ENCODE measurements at regions not wholly inside any gene's neighbourhood (a gene's known extent, or its start where the extent isn't known, plus 50 kb on each side); places are given as distances from the start of the nearest gene placed in this dataset.
"Not testable (repeated sequence)": the region's sequence is repeated elsewhere in the genome, so short reads cannot be mapped to it uniquely, and the experiment has no call there.

DNA sequence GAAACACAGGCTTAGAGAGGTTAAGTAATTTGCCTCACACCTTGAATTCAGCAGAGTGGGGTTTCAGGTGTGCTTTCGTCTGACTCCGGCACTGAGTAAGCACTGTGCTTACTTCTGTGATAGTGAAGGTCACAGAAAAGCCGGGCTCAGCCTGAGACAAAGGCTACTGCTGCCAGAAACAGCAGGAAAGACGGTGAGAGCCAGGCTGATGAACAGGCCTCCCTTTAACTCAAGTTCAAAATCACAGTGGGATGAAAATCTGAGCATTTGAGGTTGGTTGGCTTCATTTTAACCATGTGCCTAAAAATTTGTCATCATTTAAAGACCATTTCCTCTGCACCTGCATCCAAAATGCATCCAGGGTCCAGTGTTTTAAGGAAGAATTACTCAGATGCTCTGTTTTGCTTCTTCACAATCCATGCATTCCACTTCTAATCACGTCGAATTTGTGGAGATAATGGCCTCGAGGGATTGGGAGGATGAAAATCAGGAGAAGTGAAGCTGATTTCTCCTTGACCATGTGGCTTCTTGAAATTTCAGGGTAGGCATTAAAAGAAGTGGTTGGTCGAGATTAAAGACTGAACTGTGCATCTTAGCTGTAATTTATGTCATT is 121.2 kb upstream of the LNX1 start:
- DNase-seq = no peak

DNA sequence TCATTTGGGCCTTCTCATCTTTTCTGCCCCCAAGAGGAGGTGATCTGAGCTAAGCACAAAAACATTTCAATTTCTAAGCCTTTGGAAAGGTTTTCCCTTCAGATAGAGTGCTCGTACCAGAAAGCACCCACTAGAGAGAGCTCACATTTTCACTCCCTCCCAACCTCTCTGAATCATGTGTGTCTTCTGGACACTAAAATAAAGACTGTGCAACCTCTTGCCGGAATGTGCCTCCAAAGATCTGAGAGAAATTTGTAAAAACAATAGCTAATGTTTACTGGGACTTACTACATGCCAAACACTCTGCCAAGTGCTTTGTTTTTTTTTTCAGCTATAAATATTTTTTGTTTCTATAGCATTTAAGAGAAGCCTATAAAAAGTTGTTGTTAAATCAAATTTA is 120.6 kb upstream of the LNX1 start:
- no peak for DNase-seq

DNA sequence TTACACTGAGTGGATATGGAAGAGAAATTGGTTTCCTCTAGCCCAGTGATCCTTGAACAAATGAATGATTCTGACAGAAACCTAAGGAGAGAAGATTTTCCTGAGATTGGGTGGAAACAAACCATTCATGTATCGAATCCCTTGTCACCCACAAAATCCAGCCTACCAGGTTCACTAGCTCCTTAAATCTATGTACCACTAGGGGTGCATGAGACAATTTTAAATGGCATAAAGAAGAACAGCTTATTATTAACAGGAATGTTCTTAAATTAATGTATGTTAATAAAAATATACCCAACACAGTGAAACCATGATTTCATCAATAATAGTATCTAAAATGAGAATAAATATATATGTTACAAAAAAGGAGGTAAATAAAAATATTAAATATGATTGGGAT is 118.4 kb upstream of the LNX1 start:
- DNase-seq = no peak

DNA sequence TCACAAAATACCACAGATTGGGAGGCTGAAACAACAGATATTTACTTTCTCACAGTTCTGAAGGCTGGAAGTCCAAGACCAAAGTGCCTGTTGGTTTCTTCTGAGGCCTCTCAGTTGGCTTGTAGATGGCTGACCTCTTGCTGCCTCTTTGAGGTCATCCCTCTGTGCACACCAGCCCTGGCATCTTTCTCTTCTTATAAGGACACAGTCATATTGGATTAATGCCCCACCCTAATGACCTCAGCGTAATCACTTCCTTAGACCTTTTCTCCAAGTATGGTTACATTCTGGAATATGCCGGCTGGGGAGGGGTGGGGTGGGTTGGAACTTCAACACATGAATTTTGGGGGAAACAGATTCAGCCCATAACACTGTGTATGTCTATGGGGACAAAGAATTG is 116.2 kb upstream of the LNX1 start:
- DNase-seq = no peak

DNA sequence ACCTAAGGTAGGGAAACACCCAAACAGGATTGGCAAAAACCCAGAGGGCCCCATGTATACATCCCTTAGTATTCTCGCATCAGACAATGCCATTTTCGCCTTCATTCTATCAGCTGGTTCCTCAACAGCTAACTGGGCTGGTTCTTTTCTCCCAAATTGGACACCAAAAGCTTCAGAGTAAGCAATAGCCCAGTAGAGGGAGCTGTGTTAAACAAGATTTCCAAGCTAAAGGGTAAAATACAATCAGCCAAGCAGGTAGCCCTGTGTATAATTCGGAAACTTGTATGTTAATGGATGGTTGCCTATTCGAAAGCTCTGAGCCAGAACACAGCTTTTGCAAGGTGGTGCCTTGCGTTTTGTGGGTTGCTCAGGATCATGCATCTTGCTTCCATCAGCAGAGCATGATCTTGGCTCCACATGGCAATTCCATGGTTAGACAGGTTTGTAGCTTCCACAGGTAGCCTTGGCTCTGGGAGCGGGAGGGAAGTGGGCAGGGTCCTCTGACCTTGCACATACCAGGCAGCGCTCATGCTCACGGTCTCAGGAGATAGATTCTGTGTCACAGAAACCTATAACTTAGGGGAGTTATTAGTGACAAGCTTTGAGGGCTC is 115.2 kb upstream of the LNX1 start:
- DNase-seq = no peak

DNA sequence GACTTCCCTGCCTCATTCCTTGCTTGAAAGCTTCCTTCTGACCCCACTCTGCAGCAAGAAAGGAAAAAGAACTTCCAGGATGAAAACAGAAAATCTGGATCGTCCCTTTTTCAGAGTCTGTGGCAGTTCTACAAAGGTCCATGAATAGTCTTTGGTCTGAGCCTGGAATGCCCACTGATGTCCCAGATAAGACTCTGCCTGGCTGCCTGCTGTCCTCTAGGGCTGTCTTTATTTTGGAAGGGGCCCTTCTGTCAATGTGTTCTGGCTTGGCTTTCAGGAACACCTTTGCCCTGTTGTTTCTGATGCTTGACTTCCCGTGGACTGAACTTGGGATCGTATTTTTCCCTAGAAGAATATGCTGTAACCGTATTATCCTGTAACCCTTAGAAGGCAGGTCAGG is 114.7 kb upstream of the LNX1 start:
- DNase-seq = no peak

DNA sequence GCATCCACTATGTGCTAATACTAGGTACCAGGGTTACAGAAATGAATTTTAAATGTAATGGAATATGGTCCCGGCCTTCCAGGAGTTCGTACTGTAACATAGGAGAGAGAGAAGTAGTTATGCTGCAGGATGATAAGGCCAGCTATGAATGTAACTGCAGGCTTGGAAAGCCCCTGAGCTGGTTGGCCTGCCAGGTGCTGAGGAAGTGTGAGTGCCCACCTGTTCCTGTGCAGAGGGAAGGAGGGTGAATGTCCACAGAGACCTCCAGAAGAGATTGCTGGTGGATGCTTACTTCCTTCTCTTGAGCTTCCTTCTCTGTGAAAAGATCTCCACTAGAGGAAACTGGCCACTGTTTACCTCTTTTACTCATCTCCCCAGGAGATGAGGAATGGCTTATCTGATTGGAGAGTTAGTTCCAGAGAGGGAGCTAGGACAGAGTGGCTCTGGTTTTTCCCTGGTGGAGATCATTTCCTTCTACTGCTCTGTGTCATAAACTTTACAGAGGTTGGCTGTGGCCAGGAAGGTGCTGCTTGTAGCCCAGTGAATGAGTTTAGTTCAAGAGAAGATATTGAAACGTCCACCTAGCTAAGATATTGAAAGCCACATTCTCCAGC is 114.0 kb upstream of the LNX1 start:
- no peak for DNase-seq

DNA sequence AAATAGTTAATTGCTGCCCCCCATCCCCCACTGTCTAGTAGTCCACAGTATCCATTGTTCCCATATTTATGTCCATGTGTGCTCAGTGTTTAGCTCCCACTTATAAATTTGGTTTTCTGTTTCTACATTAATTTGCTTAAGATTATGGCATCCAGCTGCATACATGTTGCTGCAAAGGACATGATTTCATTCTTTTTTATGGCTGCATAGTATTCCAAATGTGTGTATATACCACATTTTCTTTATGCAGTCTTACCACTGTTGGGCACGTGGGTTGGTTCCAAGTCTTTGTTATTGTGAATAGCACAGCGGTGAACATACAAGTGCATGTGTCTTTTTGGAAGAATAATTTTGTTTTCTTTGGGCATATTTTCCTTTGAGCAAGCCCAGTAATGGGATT is 113.0 kb upstream of the LNX1 start:
- DNase-seq = no peak

DNA sequence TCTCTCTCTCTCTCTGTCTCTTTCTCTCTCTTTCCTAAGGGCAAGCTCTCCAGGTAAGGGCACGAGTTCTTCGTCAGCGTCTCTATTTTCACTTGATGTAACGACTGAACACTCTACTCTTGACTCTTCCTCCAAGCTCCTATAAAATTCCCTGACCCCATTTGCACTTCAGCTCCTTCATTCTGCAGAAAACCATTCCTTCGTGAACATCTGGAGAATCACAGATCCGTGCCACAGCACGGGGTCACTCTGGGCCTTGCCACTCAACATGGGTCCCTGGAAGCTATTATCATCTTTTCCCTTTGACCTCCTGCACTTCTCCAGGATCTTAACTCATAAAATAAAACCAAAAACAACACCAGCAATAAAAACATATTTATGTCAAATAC is 112.0 kb upstream of the LNX1 start:
- no peak for DNase-seq

DNA sequence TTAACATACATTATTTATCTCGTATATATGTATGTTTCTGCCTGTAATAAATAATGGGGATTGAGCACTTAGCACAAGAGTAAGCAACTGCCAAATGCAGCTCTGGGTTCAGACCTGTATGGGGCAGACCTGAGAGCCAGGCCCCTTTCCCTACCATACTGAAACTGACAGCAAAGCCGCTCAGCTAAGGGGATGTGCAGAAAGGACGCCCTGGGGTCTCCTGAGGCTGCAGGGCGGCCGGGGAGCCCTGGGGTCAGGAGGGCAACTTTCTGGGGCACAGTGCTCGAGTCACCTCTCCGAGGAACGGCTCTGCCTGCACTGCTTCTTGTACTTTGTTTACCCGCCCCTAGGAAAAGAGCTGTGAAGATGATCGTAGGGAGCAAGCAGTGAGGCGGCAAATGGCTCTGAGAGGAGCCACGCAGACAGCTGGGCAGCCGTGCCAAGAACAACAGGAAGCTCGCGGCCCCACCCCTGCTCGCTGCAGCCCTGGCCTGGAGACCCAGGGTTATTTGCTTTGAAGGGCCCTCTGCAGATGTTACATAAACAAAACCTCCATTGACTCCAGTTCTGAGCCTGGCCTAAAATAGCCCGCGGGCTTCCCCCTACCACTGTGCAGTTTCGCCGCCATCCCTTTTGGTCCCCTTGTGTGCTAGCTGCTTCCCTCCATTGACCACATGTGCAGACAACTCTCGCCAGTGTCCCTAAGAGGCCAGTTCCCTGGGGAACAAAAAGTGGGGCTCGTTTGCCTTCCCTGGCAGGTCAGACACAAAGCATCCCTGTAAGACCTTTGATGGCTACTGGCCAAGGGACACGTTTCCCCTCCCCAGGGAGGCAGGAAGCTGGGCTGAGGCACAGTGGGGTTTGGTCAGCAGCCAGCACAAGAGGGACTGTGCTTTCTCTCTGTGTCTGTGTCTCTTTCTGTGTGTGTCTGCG is 111.3 kb upstream of the LNX1 start:
- DNase-seq = no peak

DNA sequence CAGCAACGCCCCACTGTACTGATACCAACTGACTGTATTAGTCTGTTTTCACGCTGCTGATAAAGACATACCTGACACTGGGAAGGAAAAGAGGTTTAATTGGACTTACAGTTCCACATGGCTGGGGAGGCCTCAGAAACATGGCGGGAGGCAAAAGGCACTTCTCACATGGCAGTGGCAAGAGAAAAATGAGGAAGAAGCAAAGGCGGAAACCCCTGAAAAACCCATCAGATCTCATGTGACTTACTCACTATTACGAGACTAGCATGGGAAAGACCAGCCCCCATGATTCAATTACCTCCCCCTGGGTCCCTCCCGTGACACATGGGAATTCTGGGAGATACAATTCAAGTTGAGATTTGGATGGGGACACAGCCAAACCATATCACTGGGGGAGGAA is 110.0 kb upstream of the LNX1 start:
- not testable (repeated sequence) for DNase-seq

DNA sequence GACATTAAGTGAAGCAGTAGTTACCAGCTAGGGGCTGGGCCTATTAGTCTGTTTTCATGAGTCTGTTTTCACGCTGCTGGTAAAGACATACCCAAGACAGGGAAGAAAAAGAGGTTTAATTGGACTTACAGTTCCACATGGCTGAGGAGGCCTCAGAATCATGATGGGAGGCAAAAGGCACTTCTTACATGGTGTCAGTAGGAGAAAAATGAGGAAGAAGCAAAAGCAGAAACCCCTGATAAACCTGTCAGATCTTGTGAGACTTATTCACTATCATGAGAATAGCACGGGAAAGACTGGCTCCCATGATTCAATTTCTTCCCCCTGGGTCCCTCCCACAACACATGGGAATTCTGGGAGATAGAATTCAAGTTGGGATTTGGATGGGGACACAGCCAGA is 108.0 kb upstream of the LNX1 start:
- not testable (repeated sequence) for DNase-seq

DNA sequence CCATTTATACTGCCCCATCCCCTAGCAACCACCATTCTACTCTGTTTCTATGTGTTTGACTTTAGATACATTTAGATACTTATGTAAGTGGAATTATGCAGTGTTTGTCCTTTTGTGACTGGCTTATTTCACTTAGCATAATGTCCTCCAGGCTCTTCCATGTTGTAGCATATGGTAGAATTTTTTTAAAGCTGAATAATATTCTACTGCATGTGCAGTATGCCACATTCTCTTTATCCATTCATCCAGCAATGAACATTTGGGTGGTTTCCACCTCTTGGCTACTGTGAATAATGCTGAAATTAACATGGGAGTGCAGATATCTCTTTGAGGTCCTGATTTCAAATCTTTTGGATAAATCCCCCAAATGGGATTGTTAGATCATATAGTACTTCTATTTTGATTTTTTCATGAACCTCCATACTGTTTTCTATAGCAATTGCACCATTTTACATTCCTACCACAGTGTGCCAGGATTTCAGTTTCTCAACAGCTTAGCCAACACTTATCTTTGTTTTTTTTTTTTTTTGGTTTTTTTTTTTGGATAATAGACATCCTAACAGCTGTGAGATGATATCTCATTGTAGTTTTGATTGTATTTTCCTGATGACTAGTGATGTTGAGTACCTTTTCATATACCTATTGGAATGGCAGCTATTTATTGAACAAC is 105.9 kb upstream of the LNX1 start:
- no peak for DNase-seq

DNA sequence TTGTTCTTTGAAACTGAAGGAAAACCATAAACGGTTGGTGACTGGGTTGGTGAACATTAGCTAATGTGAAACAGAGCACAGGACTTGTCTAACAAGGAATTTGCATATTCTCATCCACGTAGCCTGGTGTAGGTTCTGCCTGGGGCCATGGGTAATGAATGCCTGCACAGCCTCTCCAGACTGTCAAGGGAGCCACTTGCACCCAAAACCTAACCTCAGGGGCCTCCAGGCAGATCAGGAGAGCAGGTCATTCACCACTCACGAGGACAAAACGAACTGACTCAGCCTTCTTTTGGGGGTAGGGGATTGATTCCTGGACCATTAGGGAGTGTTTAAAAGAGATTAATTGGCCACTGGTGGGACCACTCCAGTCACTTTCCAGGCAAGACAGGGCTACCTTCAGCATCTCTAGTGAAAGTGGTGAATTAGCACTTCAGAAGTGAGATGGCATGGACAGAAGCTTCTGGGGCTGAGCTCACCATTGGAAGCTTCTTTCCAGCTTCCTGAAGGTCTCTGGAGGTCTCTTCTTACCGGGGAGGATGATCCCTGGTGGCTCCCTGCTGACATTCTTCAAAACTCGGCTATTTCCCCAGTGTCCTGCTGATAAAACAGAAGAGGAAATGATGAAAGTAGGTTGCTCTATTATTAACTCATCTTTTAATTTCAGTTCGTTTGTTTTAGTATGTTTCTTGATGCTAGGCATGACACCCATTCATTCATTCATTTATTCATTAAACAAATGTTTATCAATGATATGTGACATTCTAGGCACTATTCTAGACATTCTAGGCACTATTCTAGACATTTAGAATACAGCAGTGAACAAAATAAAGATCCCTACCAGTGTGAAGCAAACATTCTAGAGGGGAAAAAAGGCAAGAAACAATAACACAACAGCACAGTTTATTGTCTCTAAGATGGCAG is 104.5 kb upstream of the LNX1 start:
- no peak for DNase-seq

DNA sequence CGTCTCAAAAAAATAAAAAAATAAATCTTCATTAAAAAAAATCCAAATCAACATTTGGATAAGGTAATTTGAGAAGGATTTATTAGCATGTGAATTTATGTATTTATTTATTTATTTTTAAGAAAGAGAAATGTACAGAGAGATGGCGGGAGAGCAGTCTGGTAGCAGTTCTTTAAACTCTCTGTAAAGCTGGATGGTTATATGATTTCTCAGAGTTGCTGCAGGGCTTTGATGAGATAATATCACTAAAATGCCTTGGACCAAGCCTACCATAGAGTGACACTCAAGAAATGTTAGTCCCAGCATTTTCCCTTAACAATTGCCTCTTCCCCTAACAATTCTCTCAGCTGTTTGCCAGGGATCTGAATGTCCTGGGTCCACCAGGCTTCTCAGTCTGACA is 103.4 kb upstream of the LNX1 start:
- no peak for DNase-seq

DNA sequence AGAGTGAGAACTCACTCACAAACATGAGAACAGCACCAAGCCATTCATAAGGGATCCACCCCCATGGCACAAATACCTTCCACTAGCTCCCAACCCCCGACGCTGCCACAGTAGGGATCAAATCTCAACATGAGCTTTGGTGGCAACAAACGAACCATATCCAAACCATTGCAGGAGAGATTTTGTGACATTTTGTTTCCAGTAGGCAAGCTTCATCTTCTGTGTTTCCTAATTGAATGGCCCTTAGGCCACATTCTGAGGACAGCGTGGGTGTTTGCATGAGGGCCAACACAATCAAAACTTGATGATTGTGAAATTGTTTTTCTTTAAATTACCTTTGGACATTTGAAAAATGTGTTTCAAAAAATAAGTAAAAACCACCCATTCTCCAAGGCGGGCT is 102.6 kb upstream of the LNX1 start:
- DNase-seq = no peak

DNA sequence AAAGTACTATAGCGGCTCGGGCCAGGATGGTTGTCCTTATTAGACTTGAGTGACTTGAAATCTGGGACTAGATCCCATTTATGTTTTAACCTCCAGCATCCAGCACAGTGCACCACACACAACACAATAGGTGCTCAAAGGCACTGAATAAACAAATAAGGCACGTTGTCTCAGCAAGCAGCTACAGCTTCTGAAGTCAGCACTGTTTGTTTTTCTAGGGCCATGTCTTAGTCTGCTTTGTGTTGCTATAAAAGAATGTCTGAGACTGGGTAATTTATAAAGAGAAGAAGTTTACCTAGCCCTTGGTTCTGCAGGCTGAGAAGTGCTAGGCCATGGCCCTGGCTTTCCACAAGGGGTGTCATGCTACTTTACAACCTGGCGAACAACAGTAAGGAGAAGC is 102.1 kb upstream of the LNX1 start:
- DNase-seq = no peak

DNA sequence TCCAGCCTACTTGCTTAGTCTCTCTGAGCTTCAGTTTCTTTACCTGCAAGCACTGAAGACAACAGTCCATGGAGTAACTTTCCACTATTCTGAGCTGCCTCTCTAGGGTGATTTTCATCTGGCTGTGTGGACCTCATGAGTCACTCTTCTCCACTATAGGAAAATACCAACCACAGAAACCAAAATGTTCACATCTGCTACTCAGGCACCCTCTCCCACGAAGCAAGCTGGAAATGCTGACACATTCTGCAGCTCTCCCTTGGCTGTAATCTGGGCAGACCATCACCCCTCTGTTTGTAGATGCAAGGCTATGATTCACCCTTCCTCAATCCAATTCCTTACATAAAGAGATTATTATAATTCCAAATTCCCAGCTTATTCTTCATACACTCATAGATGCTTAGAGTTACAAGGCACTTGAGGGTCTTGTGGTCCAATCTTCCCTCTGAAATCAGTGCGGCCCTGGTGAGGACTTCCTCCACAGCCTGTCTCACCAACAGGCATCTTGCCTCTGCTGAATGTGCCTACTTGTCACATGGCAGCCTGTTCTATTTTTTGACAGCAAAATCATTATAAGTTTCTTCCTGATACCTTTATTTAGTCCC is 97.0 kb upstream of the LNX1 start:
- DNase-seq = no peak

DNA sequence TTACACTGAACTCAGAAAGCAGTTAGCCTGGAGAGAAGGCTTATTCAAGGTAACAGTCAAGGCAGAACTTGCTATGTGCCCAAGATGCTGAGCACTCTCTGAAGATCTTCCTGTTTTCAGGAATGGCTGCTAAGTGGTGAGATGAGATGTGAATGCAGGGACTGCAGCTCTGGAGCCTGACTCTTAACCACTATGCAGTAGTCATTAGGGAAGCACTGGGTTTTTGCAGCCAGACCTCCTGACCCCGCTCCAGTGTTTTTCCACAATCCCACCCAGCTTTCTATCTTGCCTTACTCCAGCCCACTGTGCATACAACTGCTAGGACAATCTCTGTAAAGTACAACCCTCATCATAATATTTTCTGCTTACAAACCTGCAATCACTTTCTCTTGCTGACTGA is 95.2 kb upstream of the LNX1 start:
- DNase-seq = no peak

DNA sequence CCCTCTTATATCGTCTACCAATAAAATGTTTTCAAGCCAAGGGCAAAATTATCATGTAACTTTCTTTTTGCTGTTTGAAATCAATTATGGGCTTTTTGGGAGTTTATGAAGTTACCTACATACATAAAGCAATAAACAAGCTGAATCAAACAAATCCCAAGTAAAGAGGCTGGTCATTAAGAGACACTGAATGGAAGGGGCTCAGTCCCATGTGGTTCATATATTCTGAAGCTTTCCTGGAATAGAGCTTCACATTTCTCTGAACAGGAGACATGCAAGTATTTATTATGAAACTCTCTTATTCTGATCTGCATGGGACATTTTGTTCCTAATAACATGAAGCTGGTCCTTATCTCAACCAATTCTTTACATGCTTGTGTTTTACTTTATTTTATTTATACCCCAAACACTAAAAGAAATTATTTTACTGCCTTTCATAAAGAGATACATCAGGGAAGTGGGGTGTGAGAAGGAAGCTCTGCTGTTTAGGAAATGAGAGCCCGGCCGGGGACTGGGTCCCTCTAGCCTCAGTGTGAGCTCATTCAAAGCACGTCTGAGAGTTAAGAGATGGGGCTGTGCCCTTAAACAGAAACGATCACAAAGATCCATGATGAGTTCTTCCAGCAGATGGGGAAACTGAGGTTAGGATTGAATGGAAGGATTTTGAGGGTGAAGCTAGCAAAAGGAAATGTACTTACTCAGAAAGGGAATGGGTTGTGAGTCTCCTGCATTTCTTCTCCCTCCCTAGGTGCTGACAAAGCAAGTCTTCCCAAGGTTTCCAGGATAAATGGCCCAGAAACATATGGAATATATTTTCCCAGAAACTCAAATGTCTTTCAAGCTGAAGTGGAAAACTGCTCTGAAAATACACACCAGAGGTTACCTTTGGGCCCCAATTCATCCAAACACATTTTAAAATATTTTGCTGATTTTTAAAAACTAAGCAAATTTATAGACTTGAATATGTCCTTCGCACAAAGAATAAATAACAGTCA is 93.1 kb upstream of the LNX1 start:
- DNase-seq = no peak

Data from activated CD4-positive, alpha-beta T cell treated with anti-CD3 and anti-CD28 coated beads for 1 hour (primary cell).